ENCODE measurements at regions not wholly inside any gene's neighbourhood (a gene's known extent, or its start where the extent isn't known, plus 50 kb on each side); places are given as distances from the start of the nearest gene placed in this dataset.

- no peaks in the 10 kb centered on the region for H3K4me1 ChIP-seq (ENCODE audit: insufficient read depth)
- no peaks in the 10 kb centered on the region for H3K9me2 ChIP-seq (ENCODE audit: insufficient read depth)
- no peaks in the 10 kb centered on the region for H3F3A ChIP-seq (replicated peaks; ENCODE audit: low read depth)
- H2AFZ ChIP-seq: no peak overlapping the region
- no peaks in the 10 kb centered on the region for H3K27me3 ChIP-seq (ENCODE audit: insufficient read depth)
- Mint-ChIP-seq H3K36me3 (ENCODE audit: low read depth) (no peaks in the 10 kb centered on the region), H3K27me3 (ENCODE audit: insufficient read depth, low read depth, poor library complexity) (peaks cover 9% of the 10 kb centered on the region), H3K9me3 (no peaks in the 10 kb centered on the region; the same call in 2 of the 3 replicates), H3K4me1 (0 out of 3 replicates have a peak, but pooled peaks cover 3% of the 10 kb centered on the region), H3K27ac (peak overlapping the region; percentile 24; the same call in 1 of the 2 replicates), H3K4me3 (no peak overlapping the region)
- H3K36me3 ChIP-seq (ENCODE audit: insufficient read depth): no peaks in the 10 kb centered on the region
- H3K4me3 ChIP-seq: no peak overlapping the region
- H3K4me2 ChIP-seq: no peak overlapping the region
- DNase-seq (ENCODE audit: low spot score) (no peak), ATAC-seq (no peak)
- no peak overlapping the region for H3K27ac ChIP-seq (ENCODE audit: low read depth)
- H4K20me1 ChIP-seq (replicated peaks; ENCODE audit: insufficient read depth): no peaks in the 10 kb centered on the region
- H3K79me2 ChIP-seq (replicated peaks; ENCODE audit: insufficient read depth): no peaks in the 10 kb centered on the region
- TF ChIP-seq CREB1 (CRISPR knock-in tag; IDR thresholded peaks at IDR 0.05; ENCODE audit: low read depth) (no peak), STAT1 (IDR thresholded peaks at IDR 0.05; ENCODE audit: unreplicated experiment) (no peak), POLR2AphosphoS5 (IDR thresholded peaks at IDR 0.05; ENCODE audit: low read depth) (no peak), ZNF331 (CRISPR knock-in tag; IDR thresholded peaks at IDR 0.05; ENCODE audit: low read depth) (no peak)
Observed at GRCh38 chr10:84837877-84838276, 509.5 kb downstream of the CCSER2 start.

GRCh38 chr10:84838851-84839250 is 510.5 kb downstream of the CCSER2 start:
- H3K27ac Mint-ChIP-seq: no peak overlapping the region
- peaks cover 9% of the 10 kb centered on the region for H3K27me3 Mint-ChIP-seq (ENCODE audit: insufficient read depth, low read depth, poor library complexity)
- no peak overlapping the region for H3K4me2 ChIP-seq
- H3K27ac ChIP-seq (ENCODE audit: low read depth): no peak overlapping the region
- H3F3A ChIP-seq (replicated peaks; ENCODE audit: low read depth): no peaks in the 10 kb centered on the region
- no peaks in the 10 kb centered on the region for H3K9me2 ChIP-seq (ENCODE audit: insufficient read depth)
- H3K4me1 Mint-ChIP-seq: 0 out of 3 replicates have a peak, but pooled peaks cover 3% of the 10 kb centered on the region
- H3K36me3 ChIP-seq (ENCODE audit: insufficient read depth): no peaks in the 10 kb centered on the region
- no peak overlapping the region for H3K4me3 Mint-ChIP-seq
- H3K27me3 ChIP-seq (ENCODE audit: insufficient read depth): no peaks in the 10 kb centered on the region
- H3K9me3 Mint-ChIP-seq: no peaks in the 10 kb centered on the region; the same call in 2 of the 3 replicates
- TF ChIP-seq STAT1 (IDR thresholded peaks at IDR 0.05; ENCODE audit: unreplicated experiment) (no peak), POLR2AphosphoS5 (IDR thresholded peaks at IDR 0.05; ENCODE audit: low read depth) (no peak), ZNF331 (CRISPR knock-in tag; IDR thresholded peaks at IDR 0.05; ENCODE audit: low read depth) (no peak), ZNF114 (CRISPR knock-in tag; IDR thresholded peaks at IDR 0.05) (no peak)
- no peaks in the 10 kb centered on the region for H3K79me2 ChIP-seq (replicated peaks; ENCODE audit: insufficient read depth)
- no peaks in the 10 kb centered on the region for H4K20me1 ChIP-seq (replicated peaks; ENCODE audit: insufficient read depth)
- no peak overlapping the region for H3K4me3 ChIP-seq
- H3K36me3 Mint-ChIP-seq (ENCODE audit: low read depth): no peaks in the 10 kb centered on the region
- H3K4me1 ChIP-seq (ENCODE audit: insufficient read depth): no peaks in the 10 kb centered on the region
- H2AFZ ChIP-seq: no peak overlapping the region
- no peak for ATAC-seq
- DNase-seq (ENCODE audit: low spot score): no peak

GRCh38 chr10:84842593-84842992 is 514.2 kb downstream of the CCSER2 start:
- no peaks in the 10 kb centered on the region for H3K79me2 ChIP-seq (replicated peaks; ENCODE audit: insufficient read depth)
- no peaks in the 10 kb centered on the region for H3K36me3 ChIP-seq (ENCODE audit: insufficient read depth)
- no peak overlapping the region for H2AFZ ChIP-seq
- no peaks in the 10 kb centered on the region for H3K27me3 ChIP-seq (ENCODE audit: insufficient read depth)
- no peaks in the 10 kb centered on the region for H4K20me1 ChIP-seq (replicated peaks; ENCODE audit: insufficient read depth)
- no peaks in the 10 kb centered on the region for H3K9me2 ChIP-seq (ENCODE audit: insufficient read depth)
- TF ChIP-seq ZNF462 (CRISPR knock-in tag; IDR thresholded peaks at IDR 0.05): no peak
- TF ChIP-seq EZH2phosphoT487 (IDR thresholded peaks at IDR 0.05; ENCODE audit: unreplicated experiment): no peak
- no peak for TF ChIP-seq ZNF331 (CRISPR knock-in tag; IDR thresholded peaks at IDR 0.05; ENCODE audit: low read depth)
- TF ChIP-seq CTCF (conservative IDR thresholded peaks at IDR 0.05; ENCODE audit: low read depth in 2 of 2): no peak
- TF ChIP-seq NANOG (IDR thresholded peaks at IDR 0.05; ENCODE audit: borderline replicate concordance): no peak
- H3F3A ChIP-seq (replicated peaks; ENCODE audit: low read depth): no peaks in the 10 kb centered on the region
- Mint-ChIP-seq H3K27ac (no peak overlapping the region), H3K4me1 (peaks cover 5% of the 10 kb centered on the region; the same call in 2 of the 3 replicates), H3K4me3 (no peak overlapping the region), H3K27me3 (ENCODE audit: insufficient read depth, low read depth, poor library complexity) (peaks cover 9% of the 10 kb centered on the region), H3K9me3 (no peaks in the 10 kb centered on the region; the same call in 2 of the 3 replicates), H3K36me3 (ENCODE audit: low read depth) (no peaks in the 10 kb centered on the region)
- no peak for DNase-seq (ENCODE audit: low spot score)
- H3K4me2 ChIP-seq: no peak overlapping the region
- no peak overlapping the region for H3K4me3 ChIP-seq
- no peak for ATAC-seq
- no peak overlapping the region for H3K27ac ChIP-seq (ENCODE audit: low read depth)
- H3K4me1 ChIP-seq (ENCODE audit: insufficient read depth): no peaks in the 10 kb centered on the region

Measured in GM23338 (cell line).